SK-N-MC (cell line): ENCODE measurements at regions not wholly inside any gene's neighbourhood (a gene's known extent, or its start where the extent isn't known, plus 50 kb on each side); places are given as distances from the start of the nearest gene placed in this dataset.

Experiments used
- EZH2 ChIP-seq: fragments of 200-600 bp; sonication (generic); IDR thresholded peaks from one replicate; pipeline ENCODE4 v1.6.1; 2017; ENCODE audit warnings: antibody characterized with exemption
- POLR2AphosphoS5 ChIP-seq: IDR thresholded peaks from 2 replicates; pipeline ENCODE4 v1.6.1; 2012; ENCODE audit warnings: mild to moderate bottlenecking, low read depth, low read length, borderline replicate concordance

GRCh38 chr6:110552076-110552475 is 75.7 kb upstream of the SLC22A16 start:
- TF ChIP-seq POLR2AphosphoS5 (no peak), EZH2 (no peak)
